Jurkat, Clone E6-1 (cell line): ENCODE measurements at regions not wholly inside any gene's neighbourhood (a gene's known extent, or its start where the extent isn't known, plus 50 kb on each side); places are given as distances from the start of the nearest gene placed in this dataset.
A peak's percentile ranks its signal among the peaks of the same experiment; 100 is the strongest.

Source experiments
- DNase-seq: peaks from one replicate; pipeline ENCODE4 v3.0.0-alpha.2; 2011; ENCODE audit warnings: low read depth, low spot score
- H3K4me3 ChIP-seq: 2 replicates; pipeline ENCODE4 v1.5.1; 2011; ENCODE audit warnings: mild to moderate bottlenecking, low read length, control low read depth, moderate library complexity

DNA sequence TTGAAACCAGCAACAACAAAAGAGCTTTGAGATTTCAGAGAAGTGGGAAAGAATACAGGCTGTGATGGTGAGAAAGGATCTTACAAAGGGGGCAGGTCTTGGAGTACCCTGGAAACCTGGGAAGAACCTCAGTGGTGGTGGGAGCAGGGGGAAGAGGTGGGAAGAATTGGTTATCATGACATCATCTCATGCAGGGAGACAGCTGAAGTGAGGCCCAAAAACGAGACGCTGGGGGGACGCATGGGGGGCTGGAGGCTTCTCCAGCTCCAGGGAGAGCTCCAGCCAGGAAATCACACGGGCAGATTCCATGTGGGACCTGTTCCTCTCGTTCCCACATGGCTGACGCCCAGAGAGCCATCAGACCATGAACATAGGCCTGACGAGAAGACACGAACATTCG is 177.3 kb upstream of the RNF32 start:
- no peak for DNase-seq
- no peak overlapping the region for H3K4me3 ChIP-seq

DNA sequence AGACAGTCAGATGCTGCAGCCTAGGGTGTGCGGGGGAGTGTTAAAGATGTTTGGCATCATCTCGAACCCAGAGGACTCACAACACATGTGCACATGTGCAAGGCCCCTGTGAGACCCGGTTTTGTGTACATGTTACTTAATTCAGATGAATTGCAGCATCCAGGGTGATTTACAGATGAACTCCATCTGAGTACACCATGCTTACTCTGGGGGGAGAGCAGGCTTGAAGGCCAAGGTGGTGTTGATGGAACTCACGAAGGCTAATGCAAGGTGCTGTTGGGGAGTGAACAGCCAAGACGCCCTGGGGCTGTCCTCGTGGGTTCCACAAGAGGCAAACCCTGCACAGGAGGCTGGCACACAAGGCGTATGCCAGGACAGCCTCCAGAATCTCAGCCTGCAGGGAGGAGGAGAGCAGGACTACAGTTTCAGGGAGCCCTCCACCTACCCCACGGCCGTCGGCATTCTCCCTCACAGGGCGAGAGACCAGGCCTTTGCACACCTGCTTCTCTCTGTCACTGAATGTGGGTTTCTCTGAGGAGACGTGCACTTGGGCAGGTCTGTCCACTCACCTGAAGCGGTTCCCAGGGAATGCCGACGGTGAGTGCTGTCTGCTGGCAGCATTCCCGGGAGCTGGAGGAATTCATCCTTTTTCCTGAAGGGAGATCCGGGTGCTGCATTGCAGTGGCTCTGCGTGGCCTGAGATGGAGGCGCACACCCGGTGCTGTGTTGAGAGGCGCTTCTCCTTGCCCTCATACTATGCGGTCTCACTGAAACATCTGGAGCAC is 178.5 kb upstream of the RNF32 start:
- H3K4me3 ChIP-seq, result no peak overlapping the region
- DNase-seq, result no peak

GRCh38 chr7:156460858-156461627 is 179.5 kb upstream of the RNF32 start:
- peak; percentile 36 for DNase-seq
- H3K4me3 ChIP-seq, result no peak overlapping the region

DNA sequence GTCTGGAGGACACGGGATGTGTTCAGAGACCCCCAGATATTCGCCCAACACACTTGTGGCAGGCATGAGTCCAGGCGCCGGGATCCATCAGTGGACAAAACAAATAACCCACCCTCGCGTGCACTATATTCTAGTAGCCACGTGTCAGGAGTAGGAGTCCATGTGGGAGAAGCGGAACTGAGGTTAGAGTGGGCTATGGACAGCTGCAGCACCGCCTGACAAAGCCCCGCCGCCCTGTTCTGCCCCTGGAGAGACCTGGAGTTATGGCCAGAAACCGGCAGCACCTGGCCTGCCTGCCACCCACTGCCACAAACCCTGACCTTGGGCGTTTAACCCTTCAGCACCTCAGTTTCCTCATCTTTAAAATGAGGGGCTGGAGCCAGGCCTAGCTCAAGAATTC is 181.0 kb upstream of the RNF32 start:
- H3K4me3 ChIP-seq, result no peak overlapping the region
- no peak for DNase-seq

- peak; percentile 28 for DNase-seq
Measured at GRCh38 chr7:156459067-156459466, 181.5 kb upstream of the RNF32 start.

DNA sequence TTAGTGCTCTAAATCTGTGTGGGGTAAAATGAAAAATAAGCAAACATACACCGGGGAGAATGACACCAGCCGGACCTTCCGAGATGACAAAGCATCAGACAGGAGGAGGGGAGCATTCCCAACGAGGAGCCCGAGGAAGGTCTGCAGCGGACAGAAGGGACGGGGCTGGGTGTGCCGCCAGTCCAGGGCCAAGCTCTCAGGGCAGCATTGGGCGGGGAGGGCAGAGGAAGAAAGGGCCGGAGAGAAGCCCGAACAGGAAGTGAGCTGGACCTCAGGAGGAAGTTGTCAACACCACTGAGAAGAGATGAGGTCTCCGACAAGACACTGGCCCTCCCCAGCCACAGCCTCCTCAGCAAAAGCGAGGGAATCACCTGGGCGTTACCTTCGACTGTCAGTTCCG is 182.6 kb upstream of the RNF32 start:
- DNase-seq, result no peak
- H3K4me3 ChIP-seq, result no peak overlapping the region

More at GRCh38 chr7:156459067-156459466, 181.5 kb upstream of the RNF32 start:
- no peak overlapping the region for H3K4me3 ChIP-seq

DNA sequence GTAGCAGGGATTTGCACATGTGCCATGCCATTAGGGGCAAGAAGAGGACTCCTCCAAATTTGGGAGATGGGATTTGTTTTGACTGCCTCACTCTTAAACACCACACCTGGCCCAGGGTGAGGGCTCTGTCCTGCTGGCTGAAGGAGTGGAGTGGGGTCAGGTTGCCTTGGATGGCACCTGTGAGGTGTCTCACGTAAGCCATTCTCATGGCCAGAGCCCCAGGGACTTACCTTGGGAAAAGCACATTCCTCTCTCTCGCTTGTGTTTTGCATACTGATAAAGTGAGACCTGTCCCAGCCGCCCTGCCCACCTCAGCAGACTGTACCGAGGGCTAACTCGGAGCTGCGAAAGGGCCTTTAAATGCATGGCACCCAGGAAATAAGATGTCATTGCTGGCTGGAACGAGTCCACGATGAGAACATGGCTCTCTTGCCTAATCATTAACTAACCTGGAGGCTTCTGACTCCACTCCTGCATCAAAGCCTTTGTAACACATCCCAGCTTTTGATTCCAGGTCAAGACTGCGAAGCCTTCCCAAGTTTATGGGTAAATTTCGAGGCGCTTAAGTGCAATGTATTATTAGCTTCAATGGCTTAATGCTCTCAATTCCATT is 184.0 kb upstream of the RNF32 start:
- no peak for DNase-seq
- no peak overlapping the region for H3K4me3 ChIP-seq

DNA sequence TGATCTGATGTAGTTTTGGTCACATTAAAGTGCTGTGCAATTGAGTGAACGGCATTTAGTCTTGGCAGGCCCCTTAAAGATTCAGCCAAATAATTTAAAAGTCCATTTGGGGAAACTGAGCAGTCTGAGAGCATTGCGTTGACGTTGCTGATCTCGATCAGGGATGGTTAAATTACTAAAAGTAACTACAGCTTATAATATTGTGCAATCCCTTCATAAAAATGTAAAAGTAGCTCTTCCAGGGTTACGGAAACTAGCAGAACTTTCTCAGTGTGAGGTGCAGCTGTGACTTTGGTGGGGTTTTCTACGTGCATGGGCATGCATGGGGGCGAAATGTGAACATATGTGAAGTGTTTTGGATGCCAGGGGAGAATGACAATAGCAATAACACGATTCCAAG is 184.5 kb upstream of the RNF32 start:
- H3K4me3 ChIP-seq, result no peak overlapping the region
- no peak for DNase-seq

DNA sequence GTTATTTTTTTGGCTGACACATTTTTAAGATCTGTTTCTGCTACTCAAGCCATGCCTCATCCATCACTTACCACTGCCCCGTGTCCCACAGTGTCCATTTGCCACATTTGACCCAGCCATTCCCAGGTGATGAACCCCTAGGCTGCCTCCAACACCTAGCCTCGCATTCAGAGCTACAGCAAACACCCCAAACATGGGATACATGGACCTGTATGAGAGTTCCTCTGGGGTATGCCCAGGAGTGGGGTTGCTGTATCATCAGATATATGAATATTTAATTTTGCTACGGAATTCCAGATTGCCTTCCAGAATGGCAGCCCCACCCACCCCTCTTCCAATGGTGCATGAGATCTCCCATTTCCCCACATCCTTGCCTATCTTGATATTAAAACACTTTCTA is 190.1 kb upstream of the RNF32 start:
- no peak for DNase-seq

DNA sequence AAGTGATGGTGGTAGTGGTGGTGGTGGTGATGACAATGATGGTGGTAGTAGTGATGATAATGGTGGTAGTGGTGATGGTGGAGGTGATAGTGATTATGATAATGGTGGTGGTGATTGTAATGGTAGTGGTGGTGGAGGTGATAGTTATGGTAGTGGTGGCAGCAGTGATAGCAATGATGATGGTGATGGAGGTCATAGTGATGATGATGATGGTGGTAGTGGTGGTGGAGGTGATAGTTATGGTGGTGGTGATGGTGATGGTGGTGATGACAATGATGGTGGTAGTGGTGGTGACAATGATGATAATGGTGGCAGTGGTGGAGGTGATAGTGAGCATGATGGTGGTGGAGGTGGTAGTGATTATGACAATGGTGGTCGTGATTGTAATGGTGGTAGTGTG is 191.7 kb upstream of the RNF32 start:
- DNase-seq, result no peak
- H3K4me3 ChIP-seq, result no peak overlapping the region

More for the DNA sequence above, 190.1 kb upstream of the RNF32 start:
- no peak overlapping the region for H3K4me3 ChIP-seq

GRCh38 chr7:156446990-156447389 is 193.6 kb upstream of the RNF32 start:
- no peak overlapping the region for H3K4me3 ChIP-seq
- no peak for DNase-seq

GRCh38 chr7:156445997-156446761 is 194.4 kb upstream of the RNF32 start:
- DNase-seq, result no peak
- no peak overlapping the region for H3K4me3 ChIP-seq

- no peak for DNase-seq
- no peak overlapping the region for H3K4me3 ChIP-seq
Measured at GRCh38 chr7:156442516-156442915, 198.1 kb upstream of the RNF32 start.

GRCh38 chr7:156440456-156440855 is 200.1 kb upstream of the RNF32 start:
- DNase-seq, result no peak
- H3K4me3 ChIP-seq, result no peak overlapping the region

- no peak for DNase-seq
- no peak overlapping the region for H3K4me3 ChIP-seq
Measured at GRCh38 chr7:156438011-156438410, 202.6 kb upstream of the RNF32 start.

GRCh38 chr7:156437021-156437614 is 203.5 kb upstream of the RNF32 start:
- no peak overlapping the region for H3K4me3 ChIP-seq
- no peak for DNase-seq

GRCh38 chr7:156435486-156436231 is 204.9 kb upstream of the RNF32 start:
- H3K4me3 ChIP-seq, result no peak overlapping the region
- DNase-seq, result no peak

DNA sequence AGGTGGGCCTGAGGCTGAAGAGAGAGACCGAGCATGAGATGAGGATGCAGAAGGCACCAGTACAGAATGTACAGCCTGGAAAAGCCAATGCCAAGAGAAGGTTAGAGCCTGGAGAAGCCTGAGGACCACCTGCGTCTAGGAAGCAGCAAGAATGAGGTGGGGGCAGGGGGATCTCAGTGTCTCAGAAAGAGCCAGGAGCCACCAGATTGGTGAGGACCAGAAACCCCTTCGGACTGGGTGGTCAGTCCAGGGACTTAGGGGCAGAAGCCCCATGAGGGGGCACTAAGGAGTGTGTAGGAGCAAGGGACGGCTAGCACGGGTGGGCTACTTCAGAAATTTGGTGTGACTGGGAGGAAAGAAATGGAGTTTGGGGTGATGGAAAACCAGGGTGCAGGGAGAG is 205.9 kb upstream of the RNF32 start:
- DNase-seq, result no peak
- no peak overlapping the region for H3K4me3 ChIP-seq
